Neural cell (in vitro differentiated cells): ENCODE measurements at regions not wholly inside any gene's neighbourhood (a gene's known extent, or its start where the extent isn't known, plus 50 kb on each side); places are given as distances from the start of the nearest gene placed in this dataset.

Source experiments
- H2AFZ ChIP-seq: fragments of 200-600, 300-800 bp; sonication (generic), shearing (Covaris generic); 2 replicates; pipeline ENCODE4 v1.6.0; 2014; ENCODE audit warnings: low read depth, mild to moderate bottlenecking, antibody characterized with exemption, low read length, moderate library complexity
- H3F3A ChIP-seq: fragments of 200-600 bp; shearing (Covaris generic); 2 replicates; pipeline ENCODE4 v1.6.1; 2016; ENCODE audit warnings: mild to moderate bottlenecking, moderate library complexity, mixed read lengths, antibody characterized with exemption, low read length; ENCODE audit not compliant: insufficient read depth, poor library complexity, severe bottlenecking
- H3K27ac ChIP-seq: fragments of 200-600, 300-800 bp; sonication (generic), shearing (Covaris generic); 2 replicates; pipeline ENCODE4 v1.5.1; 2014; ENCODE audit warnings: mild to moderate bottlenecking, low read length, moderate library complexity
- H3K27me3 ChIP-seq: fragments of 300-800, 200-600 bp; sonication (generic), shearing (Covaris generic); 2 replicates; pipeline ENCODE4 v1.6.0; 2014; ENCODE audit warnings: mild to moderate bottlenecking, low read depth, low read length, moderate library complexity; ENCODE audit not compliant: insufficient read depth
- H3K36me3 ChIP-seq: fragments of 300-800, 200-600 bp; sonication (generic), shearing (Covaris generic); 2 replicates; pipeline ENCODE4 v1.5.1; 2014; ENCODE audit warnings: mild to moderate bottlenecking, antibody characterized with exemption, low read length, moderate library complexity; ENCODE audit not compliant: insufficient read depth
- H3K4me2 ChIP-seq: fragments of 300-800, 200-600 bp; sonication (generic), shearing (Covaris generic); 2 replicates; pipeline ENCODE4 v1.6.0; 2014; ENCODE audit warnings: mild to moderate bottlenecking, low read length
- H3K4me3 ChIP-seq: fragments of 300-800, 200-600 bp; sonication (generic), shearing (Covaris generic); 2 replicates; pipeline ENCODE4 v1.5.1; 2014; ENCODE audit warnings: mild to moderate bottlenecking, low read length, moderate library complexity
- H3K79me2 ChIP-seq: fragments of 200-600 bp; shearing (Covaris generic); replicated peaks from 2 replicates; pipeline ENCODE4 v1.6.0; 2014; ENCODE audit warnings: mild to moderate bottlenecking, low read length, moderate library complexity; ENCODE audit not compliant: insufficient read depth
- H3K9ac ChIP-seq: fragments of 300-800, 200-600 bp; sonication (generic), shearing (Covaris generic); 2 replicates; pipeline ENCODE4 v1.6.1; 2016; ENCODE audit warnings: mild to moderate bottlenecking, low read length, mixed read lengths
- H3K9me2 ChIP-seq: fragments of 200-600 bp; shearing (Covaris generic); 2 replicates; pipeline ENCODE4 v1.6.1; 2016; ENCODE audit warnings: mild to moderate bottlenecking, low read length, mixed read lengths; ENCODE audit not compliant: insufficient read depth
- H3K9me3 ChIP-seq: fragments of 200-600, 300-800 bp; sonication (generic), shearing (Covaris generic); 2 replicates; pipeline ENCODE4 v1.6.1; 2016; ENCODE audit warnings: mild to moderate bottlenecking, mixed run types, low read length, moderate library complexity, mixed read lengths
- H4K20me1 ChIP-seq: fragments of 200-600 bp; shearing (Covaris generic); 2 replicates; pipeline ENCODE4 v1.6.1; 2016; ENCODE audit warnings: mild to moderate bottlenecking, mixed run types; ENCODE audit not compliant: insufficient read depth
- CTCF ChIP-seq: fragments of 450-650 bp; IDR thresholded peaks from 2 replicates; pipeline ENCODE4 v1.5.1; 2014; ENCODE audit warnings: antibody characterized with exemption, mild to moderate bottlenecking, moderate library complexity; ENCODE audit not compliant: poor library complexity, severe bottlenecking
- EP300 ChIP-seq: fragments of 450-650 bp; conservative IDR thresholded peaks from 2 replicates; pipeline ENCODE4 v1.6.1; 2014; ENCODE audit warnings: antibody characterized with exemption, mild to moderate bottlenecking, moderate library complexity; ENCODE audit not compliant: poor library complexity, severe bottlenecking
- EZH2 ChIP-seq: fragments of 200-600, 300-800 bp; shearing (Covaris generic), sonication (generic); IDR thresholded peaks from 2 replicates; pipeline ENCODE4 v1.6.1; 2014; ENCODE audit warnings: antibody characterized with exemption, low read length, borderline replicate concordance, mild to moderate bottlenecking; ENCODE audit not compliant: insufficient read depth, poor library complexity, severe bottlenecking
- MXI1 ChIP-seq: fragments of 450-650 bp; conservative IDR thresholded peaks from 2 replicates; pipeline ENCODE4 v1.6.1; 2014; ENCODE audit warnings: antibody characterized with exemption, mild to moderate bottlenecking; ENCODE audit not compliant: poor library complexity, severe bottlenecking
- RAD21 ChIP-seq: fragments of 450-650 bp; conservative IDR thresholded peaks from 2 replicates; pipeline ENCODE4 v1.6.1; 2014; ENCODE audit warnings: antibody characterized with exemption, mild to moderate bottlenecking, moderate library complexity
- REST ChIP-seq: IDR thresholded peaks from 2 replicates; pipeline ENCODE4 v1.6.1; 2012; ENCODE audit warnings: borderline replicate concordance
- SMC3 ChIP-seq: fragments of 450-650 bp; conservative IDR thresholded peaks from 2 replicates; pipeline ENCODE4 v1.6.1; 2014; ENCODE audit warnings: antibody characterized with exemption, mild to moderate bottlenecking, moderate library complexity; ENCODE audit not compliant: poor library complexity
- TAF1 ChIP-seq: IDR thresholded peaks from 2 replicates; pipeline ENCODE4 v1.6.1; 2012; ENCODE audit warnings: low read depth

- no peak overlapping the region for H2AFZ ChIP-seq
- no peaks in the 10 kb centered on the region for H4K20me1 ChIP-seq
- no peaks in the 10 kb centered on the region for H3K36me3 ChIP-seq
- H3K4me2 ChIP-seq, result no peak overlapping the region
- no peak overlapping the region for H3K4me3 ChIP-seq
- H3K9ac ChIP-seq, result no peak overlapping the region
- TF ChIP-seq MXI1 (no peak), RAD21 (no peak), EP300 (no peak), REST (no peak), EZH2 (no peak)
- H3K9me2 ChIP-seq, result no peaks in the 10 kb centered on the region
- no peaks in the 10 kb centered on the region for H3K27me3 ChIP-seq
- no peaks in the 10 kb centered on the region for H3F3A ChIP-seq
- no peak overlapping the region for H3K27ac ChIP-seq
- no peaks in the 10 kb centered on the region for H3K79me2 ChIP-seq
- no peaks in the 10 kb centered on the region for H3K9me3 ChIP-seq
Observed at GRCh38 chr7:106397994-106398393, 113.2 kb upstream of the NAMPT start.

GRCh38 chr7:106394526-106394925, 109.7 kb upstream of the NAMPT start:
- Histone ChIP-seq H3K9me3 (no peaks in the 10 kb centered on the region), H3K9me2 (no peaks in the 10 kb centered on the region), H3K36me3 (no peaks in the 10 kb centered on the region), H3K4me2 (no peak overlapping the region), H3K27me3 (no peaks in the 10 kb centered on the region), H3K9ac (no peak overlapping the region), H4K20me1 (no peaks in the 10 kb centered on the region), H2AFZ (no peak overlapping the region), H3F3A (no peaks in the 10 kb centered on the region), H3K79me2 (no peaks in the 10 kb centered on the region), H3K27ac (no peak overlapping the region), H3K4me3 (no peak overlapping the region)
- TF ChIP-seq RAD21 (no peak), TAF1 (no peak), MXI1 (no peak), EZH2 (no peak), CTCF (no peak), REST (no peak), SMC3 (no peak), EP300 (no peak)
